Mammary epithelial cell (primary cell): ENCODE measurements at regions not wholly inside any gene's neighbourhood (a gene's known extent, or its start where the extent isn't known, plus 50 kb on each side); places are given as distances from the start of the nearest gene placed in this dataset.

Experiments used
- CTCF ChIP-seq, 2 donors: IDR thresholded peaks in 1 of 2; conservative IDR thresholded peaks in 1 of 2; 2 replicates each; pipeline ENCODE4 v1.5.1; 2011 to 2012; ENCODE audit warnings: inconsistent platforms in 2 of 2, low read length in 2 of 2, mild to moderate bottlenecking in 2 of 2, control low read depth in 1 of 2, low read depth in 1 of 2; ENCODE audit not compliant: insufficient read depth in 1 of 2; ENCODE audit errors: extremely low read depth in 1 of 2
- EZH2 ChIP-seq: IDR thresholded peaks from 2 replicates; pipeline ENCODE4 v1.6.1; 2012; ENCODE audit warnings: low read length, inconsistent platforms, borderline replicate concordance

- TF ChIP-seq CTCF (conservative IDR thresholded peaks at IDR 0.05 in 1 of 2, IDR thresholded peaks at IDR 0.05 in 1 of 2; ENCODE audit: extremely low read depth in 1 of 2, insufficient read depth in 1 of 2, low read depth in 1 of 2, low read length in 2 of 2) (no peak), EZH2 (no peak)
Measured at GRCh38 chr19:31578326-31578725, 229.1 kb upstream of the TSHZ3 start.
